GM18517 (cell line): ENCODE measurements at regions not wholly inside any gene's neighbourhood (a gene's known extent, or its start where the extent isn't known, plus 50 kb on each side); places are given as distances from the start of the nearest gene placed in this dataset.
"Not testable (repeated sequence)": the region's sequence is repeated elsewhere in the genome, so short reads cannot be mapped to it uniquely, and the experiment has no call there.

Experiments
- ATAC-seq: cut with Tn5 transposase; IDR thresholded peaks from one replicate; pipeline ENCODE4 v1.9.1; 2021; ENCODE audit warnings: mild to moderate bottlenecking, moderate library complexity; ENCODE audit not compliant: unreplicated experiment

GRCh38 chr20:25991051-25991755, 294.6 kb upstream of the ZNF337 start:
- ATAC-seq, result no peak

- ATAC-seq, result not testable (repeated sequence)
Observed at GRCh38 chr20:25989686-25990085, 293.0 kb upstream of the ZNF337 start.

- no peak for ATAC-seq
Observed at GRCh38 chr20:25989196-25989595, 292.5 kb upstream of the ZNF337 start.

GRCh38 chr20:25987928-25988560, 291.4 kb upstream of the ZNF337 start:
- ATAC-seq, result not testable (repeated sequence)

- peak; percentile 85 for ATAC-seq
Observed at GRCh38 chr20:25987073-25987927, 290.6 kb upstream of the ZNF337 start.

- ATAC-seq, result no peak
Observed at GRCh38 chr20:25985597-25985996, 288.9 kb upstream of the ZNF337 start.

- ATAC-seq, result no peak
Observed at GRCh38 chr20:25984933-25985332, 288.3 kb upstream of the ZNF337 start.

- ATAC-seq, result not testable (repeated sequence)
Observed at GRCh38 chr20:25982701-25983100, 286.0 kb upstream of the ZNF337 start.

GRCh38 chr20:25978450-25979190, 282.0 kb upstream of the ZNF337 start:
- not testable (repeated sequence) for ATAC-seq

- not testable (repeated sequence) for ATAC-seq
Observed at GRCh38 chr20:25975816-25976215, 279.2 kb upstream of the ZNF337 start.

- ATAC-seq, result not testable (repeated sequence)
Observed at GRCh38 chr20:25965203-25965602, 268.6 kb upstream of the ZNF337 start.

GRCh38 chr20:25953876-25954275, 257.2 kb upstream of the ZNF337 start:
- not testable (repeated sequence) for ATAC-seq

GRCh38 chr20:25935230-25935629, 238.6 kb upstream of the ZNF337 start:
- ATAC-seq, result not testable (repeated sequence)

- ATAC-seq, result not testable (repeated sequence)
Observed at GRCh38 chr20:25932806-25933205, 236.2 kb upstream of the ZNF337 start.

- not testable (repeated sequence) for ATAC-seq
Observed at GRCh38 chr20:25932170-25932569, 235.5 kb upstream of the ZNF337 start.

- not testable (repeated sequence) for ATAC-seq
Observed at GRCh38 chr20:25902321-25902720, 205.7 kb upstream of the ZNF337 start.

GRCh38 chr20:25898663-25899062, 202.0 kb upstream of the ZNF337 start:
- not testable (repeated sequence) for ATAC-seq

GRCh38 chr20:25879096-25879495, 182.4 kb upstream of the ZNF337 start:
- ATAC-seq, result not testable (repeated sequence)

GRCh38 chr20:25868650-25868979, 172.0 kb upstream of the ZNF337 start:
- ATAC-seq, result not testable (repeated sequence)

- ATAC-seq, result peak; percentile 75
Observed at GRCh38 chr20:25867776-25868649, 171.4 kb upstream of the ZNF337 start.
